ENCODE measurements at regions not wholly inside any gene's neighbourhood (a gene's known extent, or its start where the extent isn't known, plus 50 kb on each side); places are given as distances from the start of the nearest gene placed in this dataset.

- Histone ChIP-seq H2AFZ (ENCODE audit: low read depth) (no peak overlapping the region), H3K27ac (ENCODE audit: low read depth in 2 of 2, low read length in 1 of 2) (no peak overlapping the region), H3F3A (replicated peaks; ENCODE audit: insufficient read depth) (no peaks in the 10 kb centered on the region), H3K4me2 (no peak overlapping the region), H3K9me2 (no peaks in the 10 kb centered on the region), H3K9me3 (no peaks in the 10 kb centered on the region), H4K20me1 (ENCODE audit: insufficient read depth) (no peaks in the 10 kb centered on the region), H3K27me3 (ENCODE audit: insufficient read depth) (no peaks in the 10 kb centered on the region), H3K79me2 (ENCODE audit: insufficient read depth) (no peaks in the 10 kb centered on the region), H3K36me3 (replicated peaks in 1 of 2; ENCODE audit: control insufficient read depth in 1 of 2, insufficient read depth in 2 of 2, low read length in 1 of 2) (no peaks in the 10 kb centered on the region), H3K9ac (no peak overlapping the region), H3K4me3 (ENCODE audit: low read depth in 2 of 2, low read length in 1 of 2) (no peak overlapping the region), H3K4me1 (ENCODE audit: control insufficient read depth in 1 of 2, insufficient read depth in 2 of 2, low read depth in 1 of 2, low read length in 1 of 2) (no peaks in the 10 kb centered on the region)
- no peak for DNase-seq
- ChIA-PET POLR2A (no interaction called here), CTCF (interaction anchor here (1.5 kb wide), 1 partner anchor 38 kb away, joined by 3 read pairs; no protein-coding TSS in a partner anchor)
- TF ChIP-seq TAF1 (IDR thresholded peaks at IDR 0.05; ENCODE audit: borderline replicate concordance, low read depth, low read length) = no peak
- no peak for TF ChIP-seq JUND (IDR thresholded peaks at IDR 0.05)
- no peak for TF ChIP-seq RFX5 (IDR thresholded peaks at IDR 0.05; ENCODE audit: low read length)
- no peak for TF ChIP-seq FOXM1 (IDR thresholded peaks at IDR 0.05; ENCODE audit: low read depth)
- TF ChIP-seq TCF12 (IDR thresholded peaks at IDR 0.05) = no peak
- TF ChIP-seq, protein P1, sequence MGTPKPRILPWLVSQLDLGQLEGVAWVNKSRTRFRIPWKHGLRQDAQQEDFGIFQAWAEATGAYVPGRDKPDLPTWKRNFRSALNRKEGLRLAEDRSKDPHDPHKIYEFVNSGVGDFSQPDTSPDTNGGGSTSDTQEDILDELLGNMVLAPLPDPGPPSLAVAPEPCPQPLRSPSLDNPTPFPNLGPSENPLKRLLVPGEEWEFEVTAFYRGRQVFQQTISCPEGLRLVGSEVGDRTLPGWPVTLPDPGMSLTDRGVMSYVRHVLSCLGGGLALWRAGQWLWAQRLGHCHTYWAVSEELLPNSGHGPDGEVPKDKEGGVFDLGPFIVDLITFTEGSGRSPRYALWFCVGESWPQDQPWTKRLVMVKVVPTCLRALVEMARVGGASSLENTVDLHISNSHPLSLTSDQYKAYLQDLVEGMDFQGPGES (IDR thresholded peaks at IDR 0.05; ENCODE audit: low read depth, low read length) = no peak
- 18% methylated on average over 3 of the region's 3 CpGs for WGBS (ENCODE audit: low lambda C conversion rate)
These were observed 934.6 kb upstream of the FAM98A start for GRCh38 chr2:34533585-34534183.

GRCh38 chr2:34529965-34530364 is 930.9 kb upstream of the FAM98A start:
- ChIA-PET POLR2A (no interaction called here), CTCF (interaction anchor here (0.6 kb wide), 1 partner anchor 382 kb away, joined by 3 read pairs; no protein-coding TSS in a partner anchor)
- Histone ChIP-seq H3K4me2 (no peak overlapping the region), H3K79me2 (ENCODE audit: insufficient read depth) (no peaks in the 10 kb centered on the region), H3K9me3 (no peaks in the 10 kb centered on the region), H3K4me1 (ENCODE audit: control insufficient read depth in 1 of 2, insufficient read depth in 2 of 2, low read depth in 1 of 2, low read length in 1 of 2) (no peaks in the 10 kb centered on the region), H2AFZ (ENCODE audit: low read depth) (no peak overlapping the region), H3K27ac (ENCODE audit: low read depth in 2 of 2, low read length in 1 of 2) (no peak overlapping the region), H3F3A (replicated peaks; ENCODE audit: insufficient read depth) (no peaks in the 10 kb centered on the region), H3K4me3 (ENCODE audit: low read depth in 2 of 2, low read length in 1 of 2) (no peak overlapping the region), H3K9ac (no peak overlapping the region), H3K36me3 (replicated peaks in 1 of 2; ENCODE audit: control insufficient read depth in 1 of 2, insufficient read depth in 2 of 2, low read length in 1 of 2) (no peaks in the 10 kb centered on the region), H3K9me2 (no peaks in the 10 kb centered on the region), H3K27me3 (ENCODE audit: insufficient read depth) (no peaks in the 10 kb centered on the region), H4K20me1 (ENCODE audit: insufficient read depth) (no peaks in the 10 kb centered on the region)
- no peak for TF ChIP-seq YY1 (IDR thresholded peaks at IDR 0.05; ENCODE audit: low read depth)
- no peak for TF ChIP-seq CHD2 (IDR thresholded peaks at IDR 0.05; ENCODE audit: low read length, partially characterized antibody)
- TF ChIP-seq NRF1 (IDR thresholded peaks at IDR 0.05; ENCODE audit: low read depth, low read length) = no peak
- TF ChIP-seq POLR2AphosphoS5 (IDR thresholded peaks at IDR 0.05; ENCODE audit: low read depth, low read length) = no peak
- no peak for TF ChIP-seq SIN3A (IDR thresholded peaks at IDR 0.05; ENCODE audit: borderline replicate concordance, low read depth, low read length)
- no peak for TF ChIP-seq SMC3 (IDR thresholded peaks at IDR 0.05; ENCODE audit: low read depth, low read length)
- TF ChIP-seq FOXM1 (IDR thresholded peaks at IDR 0.05; ENCODE audit: low read depth) = no peak
- TF ChIP-seq RCOR1 (IDR thresholded peaks at IDR 0.05; ENCODE audit: low read length) = no peak
- TF ChIP-seq NFIC (IDR thresholded peaks at IDR 0.05; ENCODE audit: borderline replicate concordance) = no peak
- TF ChIP-seq, protein P2, sequence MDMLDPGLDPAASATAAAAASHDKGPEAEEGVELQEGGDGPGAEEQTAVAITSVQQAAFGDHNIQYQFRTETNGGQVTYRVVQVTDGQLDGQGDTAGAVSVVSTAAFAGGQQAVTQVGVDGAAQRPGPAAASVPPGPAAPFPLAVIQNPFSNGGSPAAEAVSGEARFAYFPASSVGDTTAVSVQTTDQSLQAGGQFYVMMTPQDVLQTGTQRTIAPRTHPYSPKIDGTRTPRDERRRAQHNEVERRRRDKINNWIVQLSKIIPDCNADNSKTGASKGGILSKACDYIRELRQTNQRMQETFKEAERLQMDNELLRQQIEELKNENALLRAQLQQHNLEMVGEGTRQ (IDR thresholded peaks at IDR 0.05; ENCODE audit: borderline replicate concordance, low read depth, low read length) = no peak
- TF ChIP-seq, protein P3, sequence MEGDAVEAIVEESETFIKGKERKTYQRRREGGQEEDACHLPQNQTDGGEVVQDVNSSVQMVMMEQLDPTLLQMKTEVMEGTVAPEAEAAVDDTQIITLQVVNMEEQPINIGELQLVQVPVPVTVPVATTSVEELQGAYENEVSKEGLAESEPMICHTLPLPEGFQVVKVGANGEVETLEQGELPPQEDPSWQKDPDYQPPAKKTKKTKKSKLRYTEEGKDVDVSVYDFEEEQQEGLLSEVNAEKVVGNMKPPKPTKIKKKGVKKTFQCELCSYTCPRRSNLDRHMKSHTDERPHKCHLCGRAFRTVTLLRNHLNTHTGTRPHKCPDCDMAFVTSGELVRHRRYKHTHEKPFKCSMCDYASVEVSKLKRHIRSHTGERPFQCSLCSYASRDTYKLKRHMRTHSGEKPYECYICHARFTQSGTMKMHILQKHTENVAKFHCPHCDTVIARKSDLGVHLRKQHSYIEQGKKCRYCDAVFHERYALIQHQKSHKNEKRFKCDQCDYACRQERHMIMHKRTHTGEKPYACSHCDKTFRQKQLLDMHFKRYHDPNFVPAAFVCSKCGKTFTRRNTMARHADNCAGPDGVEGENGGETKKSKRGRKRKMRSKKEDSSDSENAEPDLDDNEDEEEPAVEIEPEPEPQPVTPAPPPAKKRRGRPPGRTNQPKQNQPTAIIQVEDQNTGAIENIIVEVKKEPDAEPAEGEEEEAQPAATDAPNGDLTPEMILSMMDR (IDR thresholded peaks at IDR 0.05) = no peak
- TF ChIP-seq JUND (IDR thresholded peaks at IDR 0.05) = no peak
- TF ChIP-seq, protein P4, sequence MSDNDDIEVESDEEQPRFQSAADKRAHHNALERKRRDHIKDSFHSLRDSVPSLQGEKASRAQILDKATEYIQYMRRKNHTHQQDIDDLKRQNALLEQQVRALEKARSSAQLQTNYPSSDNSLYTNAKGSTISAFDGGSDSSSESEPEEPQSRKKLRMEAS (IDR thresholded peaks at IDR 0.05; ENCODE audit: low read depth) = no peak
- no peak for TF ChIP-seq RAD21 (IDR thresholded peaks at IDR 0.05; ENCODE audit: low read length)
- TF ChIP-seq MEF2A (IDR thresholded peaks at IDR 0.05; ENCODE audit: borderline replicate concordance, low read depth) = no peak
- no peak for TF ChIP-seq ELF1 (IDR thresholded peaks at IDR 0.05)
- no peak for TF ChIP-seq FOXJ3 (CRISPR knock-in tag; IDR thresholded peaks at IDR 0.05)
- no peak for TF ChIP-seq TCF12 (IDR thresholded peaks at IDR 0.05)
- WGBS (ENCODE audit: low lambda C conversion rate) = 29% methylated on average over 1 of the region's 1 CpG
- DNase-seq = no peak

All from SK-N-SH (cell line).